ENCODE measurements at regions not wholly inside any gene's neighbourhood (a gene's known extent, or its start where the extent isn't known, plus 50 kb on each side); places are given as distances from the start of the nearest gene placed in this dataset.
A peak's percentile ranks its signal among the peaks of the same experiment; 100 is the strongest.

DNA sequence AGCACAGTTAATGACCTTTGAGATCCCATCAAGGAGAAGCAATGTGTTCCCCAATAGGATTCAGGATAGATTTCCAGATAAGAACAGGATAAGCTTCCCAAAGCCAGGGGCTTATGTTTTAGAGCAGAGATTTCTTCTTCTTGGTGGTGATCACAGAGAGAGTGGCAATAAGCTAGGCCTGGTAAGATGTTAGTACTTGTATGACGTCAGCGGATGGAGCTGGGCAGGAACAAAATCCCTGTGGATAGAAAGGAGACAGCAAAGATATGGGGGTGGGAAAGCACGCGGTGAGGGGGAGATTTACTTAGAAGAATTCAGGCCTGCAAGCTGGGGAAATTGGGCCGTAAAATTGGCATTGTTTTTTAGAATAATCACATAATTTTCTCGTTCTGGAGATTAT, 323.0 kb downstream of the MTX2 start:
- Histone ChIP-seq H3K27ac (ENCODE audit: extremely low read depth, low read depth, low read length) (no peak overlapping the region), H3K36me3 (ENCODE audit: control insufficient read depth in 2 of 2, insufficient read depth in 1 of 2, low read length in 2 of 2) (no peaks in the 10 kb centered on the region), H3K9me3 (ENCODE audit: control insufficient read depth, insufficient read depth, low read depth, low read length) (no peaks in the 10 kb centered on the region), H3K4me1 (ENCODE audit: control insufficient read depth, insufficient read depth, low read length) (peaks cover 7% of the 10 kb centered on the region), H3K4me3 (ENCODE audit: low read depth, low read length) (no peak overlapping the region)
- ChIA-PET POLR2A (no interaction called here), CTCF (interaction anchor here (0.6 kb wide), 1 partner anchor 56 kb away, joined by 3 read pairs; no protein-coding TSS in a partner anchor)
- TF ChIP-seq GLI4 (tag by site-specific recombination; IDR thresholded peaks at IDR 0.05) (no peak), ZNF544 (tag by site-specific recombination; IDR thresholded peaks at IDR 0.05) (no peak), ZSCAN30 (tag by site-specific recombination; IDR thresholded peaks at IDR 0.05) (no peak), ZNF133 (tag by site-specific recombination; IDR thresholded peaks at IDR 0.05) (no peak), ZSCAN4 (tag by site-specific recombination; IDR thresholded peaks at IDR 0.05) (no peak)
- TF ChIP-seq, protein P1, sequence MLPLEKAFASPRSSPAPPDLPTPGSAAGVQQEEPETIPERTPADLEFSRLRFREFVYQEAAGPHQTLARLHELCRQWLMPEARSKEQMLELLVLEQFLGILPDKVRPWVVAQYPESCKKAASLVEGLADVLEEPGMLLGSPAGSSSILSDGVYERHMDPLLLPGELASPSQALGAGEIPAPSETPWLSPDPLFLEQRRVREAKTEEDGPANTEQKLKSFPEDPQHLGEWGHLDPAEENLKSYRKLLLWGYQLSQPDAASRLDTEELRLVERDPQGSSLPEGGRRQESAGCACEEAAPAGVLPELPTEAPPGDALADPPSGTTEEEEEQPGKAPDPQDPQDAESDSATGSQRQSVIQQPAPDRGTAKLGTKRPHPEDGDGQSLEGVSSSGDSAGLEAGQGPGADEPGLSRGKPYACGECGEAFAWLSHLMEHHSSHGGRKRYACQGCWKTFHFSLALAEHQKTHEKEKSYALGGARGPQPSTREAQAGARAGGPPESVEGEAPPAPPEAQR (tag by site-specific recombination; IDR thresholded peaks at IDR 0.05), result no peak

GRCh38 chr2:176595986-176596385, 326.7 kb downstream of the MTX2 start:
- no peaks in the 10 kb centered on the region for H3K9me3 ChIP-seq (ENCODE audit: control insufficient read depth, insufficient read depth, low read depth, low read length)
- no peak overlapping the region for H3K4me3 ChIP-seq (ENCODE audit: low read depth, low read length)
- H3K4me1 ChIP-seq (ENCODE audit: control insufficient read depth, insufficient read depth, low read length), result peaks cover 7% of the 10 kb centered on the region
- no peaks in the 10 kb centered on the region for H3K36me3 ChIP-seq (ENCODE audit: control insufficient read depth in 2 of 2, insufficient read depth in 1 of 2, low read length in 2 of 2)
- POLR2A ChIA-PET, result no interaction called here
- H3K27ac ChIP-seq (ENCODE audit: extremely low read depth, low read depth, low read length), result no peak overlapping the region
- CTCF ChIA-PET, result interaction anchor here (0.6 to 1.3 kb wide), 2 partner anchors 8 to 16 kb away, joined by 3 to 4 read pairs; no protein-coding TSS in a partner anchor
- TF ChIP-seq ZNF404 (tag by site-specific recombination; IDR thresholded peaks at IDR 0.05) (no peak), ZNF621 (tag by site-specific recombination; IDR thresholded peaks at IDR 0.05) (no peak), PRDM6 (tag by site-specific recombination; IDR thresholded peaks at IDR 0.05) (peak; percentile 95), ZBTB17 (tag by site-specific recombination; IDR thresholded peaks at IDR 0.05) (peak; percentile 60), ZNF544 (tag by site-specific recombination; IDR thresholded peaks at IDR 0.05) (no peak), ZNF266 (tag by site-specific recombination; IDR thresholded peaks at IDR 0.05; ENCODE audit: low read depth) (no peak), ZNF202 (tag by site-specific recombination; IDR thresholded peaks at IDR 0.05; ENCODE audit: borderline replicate concordance) (no peak), FEZF1 (tag by site-specific recombination; IDR thresholded peaks at IDR 0.05) (peak; percentile 36; the same call in 1 of the 2 replicates), ZNF10 (tag by site-specific recombination; IDR thresholded peaks at IDR 0.05) (0 out of 2 replicates have a peak, but pooled peaks have one; percentile 8), ZNF747 (tag by site-specific recombination; IDR thresholded peaks at IDR 0.05) (no peak), IKZF3 (tag by site-specific recombination; IDR thresholded peaks at IDR 0.05) (peak; percentile 40; the same call in 1 of the 2 replicates), ZNF133 (tag by site-specific recombination; IDR thresholded peaks at IDR 0.05) (no peak), ZNF629 (tag by site-specific recombination; IDR thresholded peaks at IDR 0.05) (0 out of 2 replicates have a peak, but pooled peaks have one; percentile 27), PRDM1 (tag by site-specific recombination; IDR thresholded peaks at IDR 0.05) (no peak), ZEB2 (tag by site-specific recombination; IDR thresholded peaks at IDR 0.05) (peak; percentile 62; the same call in 1 of the 2 replicates), ZXDB (tag by site-specific recombination; IDR thresholded peaks at IDR 0.05) (0 out of 2 replicates have a peak, but pooled peaks have one; percentile 39), ZSCAN30 (tag by site-specific recombination; IDR thresholded peaks at IDR 0.05) (peak; percentile 59; the same call in 1 of the 2 replicates), ZNF843 (tag by site-specific recombination; IDR thresholded peaks at IDR 0.05) (peak; percentile 72), GLI4 (tag by site-specific recombination; IDR thresholded peaks at IDR 0.05) (no peak)
- TF ChIP-seq, protein P2, sequence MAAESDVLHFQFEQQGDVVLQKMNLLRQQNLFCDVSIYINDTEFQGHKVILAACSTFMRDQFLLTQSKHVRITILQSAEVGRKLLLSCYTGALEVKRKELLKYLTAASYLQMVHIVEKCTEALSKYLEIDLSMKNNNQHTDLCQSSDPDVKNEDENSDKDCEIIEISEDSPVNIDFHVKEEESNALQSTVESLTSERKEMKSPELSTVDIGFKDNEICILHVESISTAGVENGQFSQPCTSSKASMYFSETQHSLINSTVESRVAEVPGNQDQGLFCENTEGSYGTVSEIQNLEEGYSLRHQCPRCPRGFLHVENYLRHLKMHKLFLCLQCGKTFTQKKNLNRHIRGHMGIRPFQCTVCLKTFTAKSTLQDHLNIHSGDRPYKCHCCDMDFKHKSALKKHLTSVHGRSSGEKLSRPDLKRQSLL (tag by site-specific recombination; IDR thresholded peaks at IDR 0.05), result 0 out of 2 replicates have a peak, but pooled peaks have one; percentile 25
- TF ChIP-seq, protein P3, sequence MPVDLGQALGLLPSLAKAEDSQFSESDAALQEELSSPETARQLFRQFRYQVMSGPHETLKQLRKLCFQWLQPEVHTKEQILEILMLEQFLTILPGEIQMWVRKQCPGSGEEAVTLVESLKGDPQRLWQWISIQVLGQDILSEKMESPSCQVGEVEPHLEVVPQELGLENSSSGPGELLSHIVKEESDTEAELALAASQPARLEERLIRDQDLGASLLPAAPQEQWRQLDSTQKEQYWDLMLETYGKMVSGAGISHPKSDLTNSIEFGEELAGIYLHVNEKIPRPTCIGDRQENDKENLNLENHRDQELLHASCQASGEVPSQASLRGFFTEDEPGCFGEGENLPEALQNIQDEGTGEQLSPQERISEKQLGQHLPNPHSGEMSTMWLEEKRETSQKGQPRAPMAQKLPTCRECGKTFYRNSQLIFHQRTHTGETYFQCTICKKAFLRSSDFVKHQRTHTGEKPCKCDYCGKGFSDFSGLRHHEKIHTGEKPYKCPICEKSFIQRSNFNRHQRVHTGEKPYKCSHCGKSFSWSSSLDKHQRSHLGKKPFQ (tag by site-specific recombination; IDR thresholded peaks at IDR 0.05), result no peak
- TF ChIP-seq, protein P4, sequence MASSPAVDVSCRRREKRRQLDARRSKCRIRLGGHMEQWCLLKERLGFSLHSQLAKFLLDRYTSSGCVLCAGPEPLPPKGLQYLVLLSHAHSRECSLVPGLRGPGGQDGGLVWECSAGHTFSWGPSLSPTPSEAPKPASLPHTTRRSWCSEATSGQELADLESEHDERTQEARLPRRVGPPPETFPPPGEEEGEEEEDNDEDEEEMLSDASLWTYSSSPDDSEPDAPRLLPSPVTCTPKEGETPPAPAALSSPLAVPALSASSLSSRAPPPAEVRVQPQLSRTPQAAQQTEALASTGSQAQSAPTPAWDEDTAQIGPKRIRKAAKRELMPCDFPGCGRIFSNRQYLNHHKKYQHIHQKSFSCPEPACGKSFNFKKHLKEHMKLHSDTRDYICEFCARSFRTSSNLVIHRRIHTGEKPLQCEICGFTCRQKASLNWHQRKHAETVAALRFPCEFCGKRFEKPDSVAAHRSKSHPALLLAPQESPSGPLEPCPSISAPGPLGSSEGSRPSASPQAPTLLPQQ (tag by site-specific recombination; IDR thresholded peaks at IDR 0.05), result peak; percentile 59
- TF ChIP-seq, protein P5, sequence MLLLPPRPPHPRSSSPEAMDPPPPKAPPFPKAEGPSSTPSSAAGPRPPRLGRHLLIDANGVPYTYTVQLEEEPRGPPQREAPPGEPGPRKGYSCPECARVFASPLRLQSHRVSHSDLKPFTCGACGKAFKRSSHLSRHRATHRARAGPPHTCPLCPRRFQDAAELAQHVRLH (tag by site-specific recombination; IDR thresholded peaks at IDR 0.05), result 0 out of 2 replicates have a peak, but pooled peaks have one; percentile 29
